ENCODE measurements at regions not wholly inside any gene's neighbourhood (a gene's known extent, or its start where the extent isn't known, plus 50 kb on each side); places are given as distances from the start of the nearest gene placed in this dataset.

GRCh38 chr12:118543651-118544050 lies 167.3 kb downstream of the SUDS3 start:
- TF ChIP-seq EP300 (IDR thresholded peaks at IDR 0.05) (no peak), POLR2AphosphoS5 (IDR thresholded peaks at IDR 0.05) (no peak)
